HFF-Myc (cell line): ENCODE measurements at regions not wholly inside any gene's neighbourhood (a gene's known extent, or its start where the extent isn't known, plus 50 kb on each side); places are given as distances from the start of the nearest gene placed in this dataset.

Experiments
- DNase-seq: peaks from one replicate; pipeline ENCODE4 v3.0.0-alpha.2; 2011; ENCODE audit warnings: low read depth; ENCODE audit errors: extremely low read depth
- H3K4me3 ChIP-seq: replicated peaks from 2 replicates; pipeline ENCODE4 v1.5.1; 2011; ENCODE audit warnings: low read depth, mild to moderate bottlenecking, control low read depth, low read length
- CTCF ChIP-seq: IDR thresholded peaks from 2 replicates; pipeline ENCODE4 v1.5.1; 2012; ENCODE audit warnings: mild to moderate bottlenecking, low read depth, low read length, control low read depth; ENCODE audit errors: missing control alignments

DNA sequence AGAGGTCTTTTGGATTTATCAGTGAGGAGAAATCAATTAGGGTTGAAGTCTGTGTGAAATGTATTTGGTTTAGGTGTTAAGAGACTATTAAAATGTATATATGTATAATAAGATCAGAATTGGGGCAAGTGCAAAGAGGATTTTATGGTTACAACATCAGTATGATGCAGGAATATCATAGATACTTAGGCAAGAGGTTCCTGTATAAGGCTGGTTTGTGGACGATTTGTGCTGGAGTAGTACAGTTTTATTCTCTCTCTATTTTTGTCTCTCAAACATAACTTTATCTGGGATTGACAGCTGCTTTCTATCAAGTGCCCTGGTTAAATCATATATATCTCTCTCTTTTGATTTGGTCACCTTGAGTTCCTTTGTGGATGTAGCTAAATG is 142.5 kb downstream of the CTH start:
- H3K4me3 ChIP-seq = no peak overlapping the region
- no peak for TF ChIP-seq CTCF
- DNase-seq = no peak

GRCh38 chr1:70554341-70554740 is 143.3 kb downstream of the CTH start:
- no peak for TF ChIP-seq CTCF
- no peak for DNase-seq
- no peak overlapping the region for H3K4me3 ChIP-seq

- H3K4me3 ChIP-seq = no peak overlapping the region
- no peak for TF ChIP-seq CTCF
- no peak for DNase-seq
Observed at GRCh38 chr1:70556541-70556940, 145.5 kb downstream of the CTH start.

GRCh38 chr1:70567167-70567566 is 156.1 kb downstream of the CTH start:
- TF ChIP-seq CTCF = no peak
- no peak for DNase-seq
- no peak overlapping the region for H3K4me3 ChIP-seq

GRCh38 chr1:70571191-70571590 is 160.1 kb downstream of the CTH start:
- DNase-seq = no peak
- no peak overlapping the region for H3K4me3 ChIP-seq
- no peak for TF ChIP-seq CTCF

DNA sequence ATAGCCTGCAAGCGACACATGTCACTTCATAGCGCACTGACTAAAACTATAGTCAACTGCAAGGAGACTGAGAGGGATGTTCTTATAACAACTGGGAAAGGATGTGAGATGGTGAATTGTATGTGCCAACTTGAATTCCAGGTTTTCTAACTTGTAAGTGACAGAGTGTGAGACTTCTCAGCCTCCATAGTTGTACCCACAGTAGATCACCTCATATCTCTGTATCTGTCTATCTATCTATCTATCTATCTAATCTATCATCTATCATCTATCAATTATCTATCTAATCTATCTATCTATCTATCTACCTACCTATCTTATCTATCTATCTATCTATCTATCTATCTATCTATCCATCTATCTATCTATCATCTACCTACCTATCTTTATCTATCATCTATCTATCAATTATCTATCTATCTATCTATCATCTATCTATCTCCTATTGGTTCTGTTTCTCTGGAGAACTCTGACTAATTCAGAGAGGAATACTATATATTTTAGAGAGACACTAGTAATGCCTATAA is 162.3 kb downstream of the CTH start:
- no peak for DNase-seq
- TF ChIP-seq CTCF = no peak
- H3K4me3 ChIP-seq = no peak overlapping the region

DNA sequence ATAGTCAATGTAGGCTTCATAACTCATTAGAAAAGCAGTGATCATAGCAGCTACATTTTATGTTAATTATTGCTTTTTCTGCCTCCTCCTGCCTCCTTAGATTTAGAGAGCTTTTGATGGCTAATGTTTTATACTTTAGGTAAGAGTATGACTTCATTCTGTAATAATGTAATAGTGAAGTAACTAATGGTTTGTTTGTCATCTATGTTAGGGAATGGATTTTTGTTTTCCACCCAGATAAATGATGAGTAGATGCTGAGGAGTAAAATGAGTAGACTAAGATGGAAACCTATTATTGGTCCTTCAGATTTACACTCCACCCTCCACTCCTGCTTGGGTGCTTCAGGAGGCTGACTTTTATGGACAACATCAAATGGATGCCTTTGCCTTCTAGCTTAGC is 170.6 kb downstream of the CTH start:
- no peak overlapping the region for H3K4me3 ChIP-seq
- no peak for TF ChIP-seq CTCF
- no peak for DNase-seq
